Keratinocyte (primary cell): ENCODE measurements at regions not wholly inside any gene's neighbourhood (a gene's known extent, or its start where the extent isn't known, plus 50 kb on each side); places are given as distances from the start of the nearest gene placed in this dataset.
A peak's percentile ranks its signal among the peaks of the same experiment; 100 is the strongest.

Experiments used
- DNase-seq: peaks from one replicate; pipeline ENCODE4 v3.0.0-alpha.2; 2011; ENCODE audit warnings: low read depth, missing footprints, low spot score
- FAIRE-seq: peaks from 2 replicates; lab custom pipeline; 2011; peaks lifted over from hg19 to GRCh38; lab: Jason Lieb, UNC
- H2AFZ ChIP-seq: 2 replicates; pipeline ENCODE4 v1.6.0; 2012; ENCODE audit warnings: low read length, control low read depth, inconsistent platforms; ENCODE audit not compliant: control insufficient read depth
- H3K27ac ChIP-seq: 2 replicates; pipeline ENCODE4 v1.5.1; 2011; ENCODE audit warnings: low read length; ENCODE audit not compliant: control insufficient read depth, insufficient read depth
- H3K27me3 ChIP-seq: 3 replicates; pipeline ENCODE4 v1.6.0; 2011; ENCODE audit warnings: low read length; ENCODE audit not compliant: control insufficient read depth, insufficient read depth; ENCODE audit errors: extremely low read depth
- H3K36me3 ChIP-seq, 2 experiments: 2 replicates in 1 of 2; 3 replicates in 1 of 2; pipeline ENCODE4 v1.5.1; 2011; ENCODE audit warnings: low read length in 2 of 2, mild to moderate bottlenecking in 1 of 2; ENCODE audit not compliant: control insufficient read depth in 2 of 2, insufficient read depth in 2 of 2; ENCODE audit errors: extremely low read depth in 1 of 2
- H3K4me1 ChIP-seq: 3 replicates; pipeline ENCODE4 v1.5.1; 2011; ENCODE audit warnings: low read length; ENCODE audit not compliant: control insufficient read depth, insufficient read depth; ENCODE audit errors: extremely low read depth
- H3K4me2 ChIP-seq: 3 replicates; pipeline ENCODE4 v1.6.0; 2011; ENCODE audit warnings: low read depth, low read length; ENCODE audit not compliant: control insufficient read depth, insufficient read depth; ENCODE audit errors: extremely low read depth
- H3K4me3 ChIP-seq, 3 experiments: fragments of 200-600 bp in 1 of 3; sonication (generic) in 1 of 3; 2 replicates in 2 of 3; 3 replicates in 1 of 3; pipeline ENCODE4 v1.5.1; 2011 to 2016; ENCODE audit warnings: low read length in 3 of 3, mild to moderate bottlenecking in 3 of 3, control low read depth in 2 of 3, inconsistent platforms in 1 of 3, low read depth in 1 of 3, mixed read lengths in 1 of 3, mixed run types in 1 of 3, moderate library complexity in 1 of 3; ENCODE audit not compliant: control insufficient read depth in 2 of 3, insufficient read depth in 2 of 3; ENCODE audit errors: extremely low read depth in 1 of 3
- H3K79me2 ChIP-seq: 2 replicates; pipeline ENCODE4 v1.6.0; 2012; ENCODE audit warnings: low read length; ENCODE audit not compliant: control insufficient read depth, insufficient read depth
- H3K9ac ChIP-seq: 3 replicates; pipeline ENCODE4 v1.6.0; 2011; ENCODE audit warnings: low read length; ENCODE audit not compliant: control insufficient read depth, insufficient read depth; ENCODE audit errors: extremely low read depth
- H3K9me1 ChIP-seq: 3 replicates; pipeline ENCODE4 v1.6.0; 2011; ENCODE audit warnings: low read length; ENCODE audit not compliant: control insufficient read depth, insufficient read depth; ENCODE audit errors: extremely low read depth
- H3K9me3 ChIP-seq: 2 replicates; pipeline ENCODE4 v1.5.1; 2012; ENCODE audit warnings: low read depth, low read length; ENCODE audit not compliant: control insufficient read depth
- H4K20me1 ChIP-seq: 3 replicates; pipeline ENCODE4 v1.6.0; 2011; ENCODE audit warnings: low read length; ENCODE audit not compliant: control insufficient read depth, insufficient read depth; ENCODE audit errors: extremely low read depth
- EZH2 ChIP-seq: IDR thresholded peaks from one replicate; pipeline ENCODE4 v1.6.1; 2012; ENCODE audit warnings: inconsistent platforms, mild to moderate bottlenecking, low read length, moderate library complexity
- dilution Hi-C: fragments of 300-500 bp; cut with MboI; formaldehyde crosslinking; loops from one replicate; pipeline ENCODE4 v1.7.0; 2020; ENCODE audit warnings: low sequenced_read_pairs; ENCODE audit not compliant: extremely low pct_ligation_motif_present
- TF ChIP-seq, protein P1 (sequence below), 3 experiments: IDR thresholded peaks in 1 of 3; conservative IDR thresholded peaks in 1 of 3; optimal IDR thresholded peaks in 1 of 3; 2 replicates in 2 of 3; 3 replicates in 1 of 3; pipeline versions ENCODE3 to v1.5.1; 2011; ENCODE audit warnings: low read length in 3 of 3, mild to moderate bottlenecking in 3 of 3, moderate library complexity in 2 of 3, control low read depth in 1 of 3, inconsistent platforms in 1 of 3; ENCODE audit not compliant: insufficient read depth in 2 of 3; ENCODE audit errors: extremely low read depth in 1 of 3

GRCh38 chr6:8525370-8525769, 90.0 kb upstream of the SLC35B3 start:
- TF ChIP-seq EZH2, result no peak
- TF ChIP-seq, protein P1, sequence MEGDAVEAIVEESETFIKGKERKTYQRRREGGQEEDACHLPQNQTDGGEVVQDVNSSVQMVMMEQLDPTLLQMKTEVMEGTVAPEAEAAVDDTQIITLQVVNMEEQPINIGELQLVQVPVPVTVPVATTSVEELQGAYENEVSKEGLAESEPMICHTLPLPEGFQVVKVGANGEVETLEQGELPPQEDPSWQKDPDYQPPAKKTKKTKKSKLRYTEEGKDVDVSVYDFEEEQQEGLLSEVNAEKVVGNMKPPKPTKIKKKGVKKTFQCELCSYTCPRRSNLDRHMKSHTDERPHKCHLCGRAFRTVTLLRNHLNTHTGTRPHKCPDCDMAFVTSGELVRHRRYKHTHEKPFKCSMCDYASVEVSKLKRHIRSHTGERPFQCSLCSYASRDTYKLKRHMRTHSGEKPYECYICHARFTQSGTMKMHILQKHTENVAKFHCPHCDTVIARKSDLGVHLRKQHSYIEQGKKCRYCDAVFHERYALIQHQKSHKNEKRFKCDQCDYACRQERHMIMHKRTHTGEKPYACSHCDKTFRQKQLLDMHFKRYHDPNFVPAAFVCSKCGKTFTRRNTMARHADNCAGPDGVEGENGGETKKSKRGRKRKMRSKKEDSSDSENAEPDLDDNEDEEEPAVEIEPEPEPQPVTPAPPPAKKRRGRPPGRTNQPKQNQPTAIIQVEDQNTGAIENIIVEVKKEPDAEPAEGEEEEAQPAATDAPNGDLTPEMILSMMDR (optimal IDR thresholded peaks at IDR 0.05 in 1 of 3, IDR thresholded peaks at IDR 0.05 in 1 of 3, conservative IDR thresholded peaks at IDR 0.05 in 1 of 3; ENCODE audit: extremely low read depth in 1 of 3, insufficient read depth in 2 of 3, low read length in 3 of 3), result no peak
- dilution Hi-C loops, result no loop called here
- H3K4me3 ChIP-seq, result no peak overlapping the region
- H3K9ac ChIP-seq, result no peak overlapping the region
- H3K79me2 ChIP-seq, result no peaks in the 10 kb centered on the region
- no peaks in the 10 kb centered on the region for H3K36me3 ChIP-seq
- H3K9me1 ChIP-seq, result no peaks in the 10 kb centered on the region
- DNase-seq (no peak), FAIRE-seq (no peak)
- no peak overlapping the region for H3K4me2 ChIP-seq
- no peak overlapping the region for H3K27ac ChIP-seq
- H3K4me1 ChIP-seq, result peaks cover 6% of the 10 kb centered on the region
- no peak overlapping the region for H2AFZ ChIP-seq
- H4K20me1 ChIP-seq, result no peaks in the 10 kb centered on the region
- H3K27me3 ChIP-seq, result no peaks in the 10 kb centered on the region
- H3K9me3 ChIP-seq, result no peaks in the 10 kb centered on the region

DNA sequence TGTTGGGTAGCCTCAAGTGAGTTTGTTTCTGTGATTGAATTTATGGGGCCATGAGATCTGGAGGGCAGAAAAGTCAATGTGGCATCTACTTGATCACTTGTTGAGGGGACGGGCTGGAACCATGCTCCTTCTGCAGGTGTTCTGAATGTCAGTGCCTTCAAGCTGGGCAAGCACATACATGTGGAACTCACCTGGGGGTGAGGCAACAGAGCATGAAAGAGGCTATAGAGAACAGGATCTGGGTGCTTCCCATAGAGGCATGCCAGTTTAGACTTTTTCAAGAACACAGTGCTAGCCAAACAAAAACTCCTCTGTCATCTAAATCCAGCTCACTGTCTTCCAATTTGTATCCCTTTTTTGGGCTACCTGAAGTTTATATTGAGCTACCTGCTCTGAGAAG, 77.8 kb upstream of the SLC35B3 start:
- Histone ChIP-seq H3K4me1 (peaks cover 8% of the 10 kb centered on the region), H3K9me1 (no peaks in the 10 kb centered on the region), H3K27ac (no peak overlapping the region), H4K20me1 (no peaks in the 10 kb centered on the region), H3K27me3 (no peaks in the 10 kb centered on the region), H3K36me3 (no peaks in the 10 kb centered on the region), H3K9me3 (no peaks in the 10 kb centered on the region), H3K9ac (no peak overlapping the region), H3K4me2 (no peak overlapping the region), H2AFZ (no peak overlapping the region), H3K4me3 (no peak overlapping the region), H3K79me2 (no peaks in the 10 kb centered on the region)
- dilution Hi-C loops, result no loop called here
- no peak for DNase-seq
- peak; percentile 67 for FAIRE-seq
- no peak for TF ChIP-seq EZH2

DNA sequence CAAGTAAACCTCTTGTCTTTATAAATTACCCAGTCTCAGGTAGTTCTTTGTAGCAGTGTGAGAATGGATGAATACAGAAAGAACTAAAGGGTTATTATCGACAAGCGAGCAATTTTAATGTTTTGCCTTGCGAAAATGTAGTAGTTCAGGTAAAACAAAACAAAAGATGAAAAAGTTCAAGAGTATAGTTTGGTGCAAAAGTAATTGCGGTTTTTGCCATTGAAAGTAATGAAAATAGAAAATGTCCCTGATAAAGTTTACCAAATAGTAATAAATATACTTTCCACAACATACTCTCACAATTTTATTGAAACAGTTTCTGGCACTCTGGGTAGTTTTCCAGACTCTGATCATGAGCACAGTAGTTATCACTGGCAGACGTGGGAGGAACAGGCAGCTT, 71.9 kb upstream of the SLC35B3 start:
- no peaks in the 10 kb centered on the region for H3K4me1 ChIP-seq
- DNase-seq, result no peak
- no peaks in the 10 kb centered on the region for H4K20me1 ChIP-seq
- no peaks in the 10 kb centered on the region for H3K9me3 ChIP-seq
- no peak overlapping the region for H3K4me3 ChIP-seq
- H3K79me2 ChIP-seq, result no peaks in the 10 kb centered on the region
- dilution Hi-C loops, result no loop called here
- no peaks in the 10 kb centered on the region for H3K36me3 ChIP-seq
- H2AFZ ChIP-seq, result no peak overlapping the region
- no peak overlapping the region for H3K4me2 ChIP-seq
- no peak for FAIRE-seq
- no peak overlapping the region for H3K9ac ChIP-seq
- H3K27me3 ChIP-seq, result no peaks in the 10 kb centered on the region
- no peaks in the 10 kb centered on the region for H3K9me1 ChIP-seq
- H3K27ac ChIP-seq, result no peak overlapping the region
- TF ChIP-seq, protein P1 (optimal IDR thresholded peaks at IDR 0.05 in 1 of 3, IDR thresholded peaks at IDR 0.05 in 1 of 3, conservative IDR thresholded peaks at IDR 0.05 in 1 of 3; ENCODE audit: extremely low read depth in 1 of 3, insufficient read depth in 2 of 3, low read length in 3 of 3), result no peak
- TF ChIP-seq EZH2, result no peak
